Epithelial cell of esophagus (primary cell): ENCODE measurements at regions not wholly inside any gene's neighbourhood (a gene's known extent, or its start where the extent isn't known, plus 50 kb on each side); places are given as distances from the start of the nearest gene placed in this dataset.

Source experiments
- DNase-seq: peaks from one replicate; pipeline ENCODE4 v3.0.0; 2010; ENCODE audit warnings: low read depth
- H3K4me3 ChIP-seq: 2 replicates; pipeline ENCODE4 v1.5.1; 2011; ENCODE audit warnings: mild to moderate bottlenecking, low read length, control low read depth
- TF ChIP-seq, protein P1 (sequence below): IDR thresholded peaks from 2 replicates; pipeline ENCODE4 v1.5.1; 2011; ENCODE audit warnings: low read depth, mild to moderate bottlenecking, low read length, control low read depth, inconsistent platforms; ENCODE audit not compliant: insufficient read depth; ENCODE audit errors: missing control alignments

DNA sequence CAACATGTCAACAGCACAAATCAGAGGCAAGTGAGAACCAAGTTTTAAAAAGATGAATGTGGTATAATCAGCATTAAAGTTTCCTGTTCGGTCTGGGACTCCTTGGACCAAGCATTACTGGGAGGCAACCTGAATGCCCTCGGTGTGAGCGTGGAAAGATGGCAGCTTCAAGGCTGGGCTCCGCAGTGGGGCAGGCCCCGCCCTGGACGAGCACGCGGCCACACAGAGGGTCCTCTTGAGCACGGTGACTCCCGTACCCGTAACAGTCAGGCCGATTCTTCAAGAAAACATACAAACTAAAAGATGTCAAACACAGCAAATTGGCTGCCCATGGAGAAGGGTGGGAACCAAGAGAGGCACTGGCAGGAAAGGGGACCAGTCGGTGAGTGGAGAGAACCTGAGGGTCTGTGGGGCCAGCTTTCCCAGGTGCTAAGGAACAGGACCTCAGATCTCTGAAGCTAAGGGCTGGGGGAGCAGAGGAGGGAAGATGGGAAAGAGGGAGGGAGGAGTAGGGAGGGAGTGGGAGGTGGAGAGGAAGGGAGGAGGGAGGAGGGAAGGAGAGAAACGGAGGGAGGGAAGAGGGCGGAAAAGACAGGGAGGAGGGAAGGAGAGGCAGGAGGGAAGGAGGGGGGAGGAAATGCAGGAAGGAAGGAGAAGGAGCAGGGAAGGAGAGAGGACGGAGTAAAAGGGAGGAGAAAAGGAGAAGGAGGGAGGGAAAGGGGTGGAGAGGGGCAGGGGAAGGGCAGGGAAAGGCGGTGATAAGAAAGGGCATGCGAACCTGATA is 71.2 kb upstream of the FAM20C start:
- no peak for DNase-seq
- H3K4me3 ChIP-seq, result no peak overlapping the region
- TF ChIP-seq, protein P1, sequence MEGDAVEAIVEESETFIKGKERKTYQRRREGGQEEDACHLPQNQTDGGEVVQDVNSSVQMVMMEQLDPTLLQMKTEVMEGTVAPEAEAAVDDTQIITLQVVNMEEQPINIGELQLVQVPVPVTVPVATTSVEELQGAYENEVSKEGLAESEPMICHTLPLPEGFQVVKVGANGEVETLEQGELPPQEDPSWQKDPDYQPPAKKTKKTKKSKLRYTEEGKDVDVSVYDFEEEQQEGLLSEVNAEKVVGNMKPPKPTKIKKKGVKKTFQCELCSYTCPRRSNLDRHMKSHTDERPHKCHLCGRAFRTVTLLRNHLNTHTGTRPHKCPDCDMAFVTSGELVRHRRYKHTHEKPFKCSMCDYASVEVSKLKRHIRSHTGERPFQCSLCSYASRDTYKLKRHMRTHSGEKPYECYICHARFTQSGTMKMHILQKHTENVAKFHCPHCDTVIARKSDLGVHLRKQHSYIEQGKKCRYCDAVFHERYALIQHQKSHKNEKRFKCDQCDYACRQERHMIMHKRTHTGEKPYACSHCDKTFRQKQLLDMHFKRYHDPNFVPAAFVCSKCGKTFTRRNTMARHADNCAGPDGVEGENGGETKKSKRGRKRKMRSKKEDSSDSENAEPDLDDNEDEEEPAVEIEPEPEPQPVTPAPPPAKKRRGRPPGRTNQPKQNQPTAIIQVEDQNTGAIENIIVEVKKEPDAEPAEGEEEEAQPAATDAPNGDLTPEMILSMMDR, result no peak

GRCh38 chr7:123237-123636 is 69.1 kb upstream of the FAM20C start:
- no peak overlapping the region for H3K4me3 ChIP-seq
- DNase-seq, result no peak
- TF ChIP-seq, protein P1, result no peak

- no peak overlapping the region for H3K4me3 ChIP-seq
- no peak for DNase-seq
- TF ChIP-seq, protein P1, result no peak
These were observed 68.0 kb upstream of the FAM20C start for GRCh38 chr7:124130-124949.

DNA sequence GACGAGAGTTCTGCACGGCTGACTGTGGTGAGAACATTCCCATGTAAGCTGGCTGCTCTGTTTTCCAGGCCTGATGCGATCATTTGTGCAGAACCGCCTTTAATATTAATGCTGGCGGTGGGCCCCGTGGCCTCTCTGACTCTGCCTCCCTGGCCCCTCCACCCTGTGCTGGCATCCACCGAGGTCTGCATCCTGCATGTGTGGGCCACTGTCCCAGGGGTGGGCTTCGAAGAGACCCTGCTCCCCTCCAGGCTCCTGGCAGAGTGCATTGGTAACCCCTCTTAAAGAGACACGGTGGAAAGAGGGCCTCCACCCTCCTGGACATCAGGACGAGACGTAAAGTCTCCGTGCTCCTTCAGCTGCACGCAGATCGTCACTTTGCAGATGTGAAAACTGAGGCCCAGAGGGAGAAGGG is 67.3 kb upstream of the FAM20C start:
- TF ChIP-seq, protein P1, result no peak
- H3K4me3 ChIP-seq, result no peak overlapping the region
- DNase-seq, result no peak

- H3K4me3 ChIP-seq, result no peak overlapping the region
- no peak for DNase-seq
- TF ChIP-seq, protein P1, result no peak
These were observed 66.7 kb upstream of the FAM20C start for GRCh38 chr7:125661-126060.

DNA sequence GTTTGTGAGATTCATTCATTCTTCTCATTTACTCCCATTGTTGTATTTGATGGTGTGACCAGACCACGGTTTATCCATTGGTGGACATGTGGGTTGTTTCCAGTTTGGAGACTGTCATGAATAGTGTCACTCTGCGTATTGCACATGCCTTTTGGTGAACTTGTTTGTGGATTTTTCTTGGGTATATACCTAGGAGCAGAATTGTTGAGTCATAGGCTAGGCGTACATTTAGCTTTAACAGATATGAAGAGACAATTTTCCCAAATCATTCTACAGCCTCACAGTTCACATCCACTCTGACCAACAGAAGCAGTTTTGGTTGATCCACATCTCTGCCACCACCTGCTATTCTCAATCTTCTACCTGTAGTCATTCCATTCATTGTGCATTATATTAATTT is 66.0 kb upstream of the FAM20C start:
- no peak for DNase-seq
- TF ChIP-seq, protein P1, result no peak
- H3K4me3 ChIP-seq, result no peak overlapping the region
